Astrocyte (in vitro differentiated cells and primary cell): ENCODE measurements at regions not wholly inside any gene's neighbourhood (a gene's known extent, or its start where the extent isn't known, plus 50 kb on each side); places are given as distances from the start of the nearest gene placed in this dataset.

Experiments used
- DNase-seq: peaks from one replicate; pipeline ENCODE4 v3.0.0-alpha.2; 2010; ENCODE audit warnings: low read depth
- FAIRE-seq: peaks from 2 replicates; lab custom pipeline; 2011; peaks lifted over from hg19 to GRCh38; lab: Jason Lieb, UNC
- H2AFZ ChIP-seq: 2 replicates; pipeline ENCODE4 v1.6.0; 2012; ENCODE audit warnings: low read depth, low read length, inconsistent platforms
- H3K27ac ChIP-seq: 2 replicates; pipeline ENCODE4 v1.5.1; 2011; ENCODE audit warnings: low read depth, low read length, inconsistent platforms
- H3K27me3 ChIP-seq: 2 replicates; pipeline ENCODE4 v1.6.0; 2011; ENCODE audit warnings: low read length, inconsistent platforms; ENCODE audit not compliant: insufficient read depth
- H3K36me3 ChIP-seq: 2 replicates; pipeline ENCODE4 v1.5.1; 2011; ENCODE audit warnings: low read length, inconsistent platforms; ENCODE audit not compliant: insufficient read depth
- H3K4me1 ChIP-seq: 2 replicates; pipeline ENCODE4 v1.5.1; 2011; ENCODE audit warnings: low read length, inconsistent platforms; ENCODE audit not compliant: insufficient read depth
- H3K4me2 ChIP-seq: 2 replicates; pipeline ENCODE4 v1.6.0; 2012; ENCODE audit warnings: low read length, inconsistent platforms
- H3K4me3 ChIP-seq: 2 replicates; pipeline ENCODE4 v1.5.1; 2011; ENCODE audit warnings: low read depth, mild to moderate bottlenecking, low read length, inconsistent platforms; ENCODE audit not compliant: insufficient read depth
- H3K79me2 ChIP-seq: 2 replicates; pipeline ENCODE4 v1.6.0; 2012; ENCODE audit warnings: mild to moderate bottlenecking, low read length, inconsistent platforms; ENCODE audit not compliant: insufficient read depth
- H3K9ac ChIP-seq: 2 replicates; pipeline ENCODE4 v1.6.0; 2012; ENCODE audit warnings: mild to moderate bottlenecking, low read length, inconsistent platforms
- H3K9me3 ChIP-seq: 2 replicates; pipeline ENCODE4 v1.5.1; 2012; ENCODE audit warnings: low read depth, mild to moderate bottlenecking, low read length, inconsistent platforms; ENCODE audit not compliant: insufficient read depth
- H4K20me1 ChIP-seq: 2 replicates; pipeline ENCODE4 v1.6.0; 2012; ENCODE audit warnings: low read length, inconsistent platforms; ENCODE audit not compliant: insufficient read depth
- H3K27ac Mint-ChIP-seq: one replicate; pipeline ENCODE4 v1.8.0; 2021; ENCODE audit warnings: mild to moderate bottlenecking, mixed read lengths; ENCODE audit not compliant: unreplicated experiment
- H3K27me3 Mint-ChIP-seq: one replicate; pipeline ENCODE4 v1.8.0; 2021; ENCODE audit warnings: low read depth, mixed read lengths; ENCODE audit not compliant: unreplicated experiment
- H3K36me3 Mint-ChIP-seq: one replicate; pipeline ENCODE4 v1.8.0; 2021; ENCODE audit warnings: low read depth, mixed read lengths; ENCODE audit not compliant: unreplicated experiment
- H3K4me1 Mint-ChIP-seq: one replicate; pipeline ENCODE4 v1.8.0; 2021; ENCODE audit warnings: low read depth, mixed read lengths; ENCODE audit not compliant: unreplicated experiment
- H3K4me3 Mint-ChIP-seq: one replicate; pipeline ENCODE4 v1.8.0; 2021; ENCODE audit warnings: mild to moderate bottlenecking, moderate library complexity, mixed read lengths; ENCODE audit not compliant: unreplicated experiment
- H3K9me3 Mint-ChIP-seq: one replicate; pipeline ENCODE4 v1.8.0; 2021; ENCODE audit warnings: mild to moderate bottlenecking, mixed read lengths; ENCODE audit not compliant: unreplicated experiment
- EZH2 ChIP-seq: IDR thresholded peaks from 2 replicates; pipeline ENCODE4 v1.6.1; 2012; ENCODE audit warnings: mild to moderate bottlenecking, low read length, inconsistent platforms; ENCODE audit not compliant: insufficient read depth
- TF ChIP-seq, protein P1 (sequence below): IDR thresholded peaks from 2 replicates; pipeline ENCODE4 v1.5.1; 2011; ENCODE audit warnings: low read depth, mild to moderate bottlenecking, inconsistent platforms, low read length, moderate library complexity; ENCODE audit not compliant: insufficient read depth

DNA sequence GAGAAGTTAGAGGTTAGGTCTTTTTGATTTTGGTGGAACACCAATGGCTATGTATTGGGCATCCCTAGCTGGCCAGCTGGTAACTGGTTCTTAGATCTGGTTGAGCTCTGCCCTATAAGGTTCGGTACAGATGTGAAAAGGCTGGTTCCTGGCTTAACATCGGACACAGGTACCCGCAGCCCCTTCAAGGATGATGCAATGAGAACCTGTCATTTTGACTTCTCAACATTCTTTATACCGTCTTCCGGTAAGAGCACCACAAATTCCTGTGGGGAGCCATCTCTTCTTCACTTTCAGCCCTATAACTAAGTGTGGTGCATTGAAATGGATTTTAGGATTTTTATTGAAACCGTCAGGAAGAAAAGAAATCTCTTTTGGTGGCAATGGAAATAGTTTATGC, 222.8 kb downstream of the ADAMTS9 start:
- Mint-ChIP-seq H3K36me3 (no peaks in the 10 kb centered on the region), H3K9me3 (no peaks in the 10 kb centered on the region), H3K27ac (no peak overlapping the region), H3K4me3 (no peak overlapping the region), H3K27me3 (no peaks in the 10 kb centered on the region), H3K4me1 (peaks cover 36% of the 10 kb centered on the region)
- Histone ChIP-seq H4K20me1 (no peaks in the 10 kb centered on the region), H3K9ac (no peak overlapping the region), H3K4me3 (no peak overlapping the region), H3K4me1 (peaks cover 32% of the 10 kb centered on the region), H3K4me2 (no peak overlapping the region), H3K9me3 (no peaks in the 10 kb centered on the region), H3K27me3 (peaks cover 14% of the 10 kb centered on the region), H2AFZ (no peak overlapping the region), H3K36me3 (no peaks in the 10 kb centered on the region), H3K27ac (no peak overlapping the region), H3K79me2 (no peaks in the 10 kb centered on the region)
- TF ChIP-seq, protein P1, sequence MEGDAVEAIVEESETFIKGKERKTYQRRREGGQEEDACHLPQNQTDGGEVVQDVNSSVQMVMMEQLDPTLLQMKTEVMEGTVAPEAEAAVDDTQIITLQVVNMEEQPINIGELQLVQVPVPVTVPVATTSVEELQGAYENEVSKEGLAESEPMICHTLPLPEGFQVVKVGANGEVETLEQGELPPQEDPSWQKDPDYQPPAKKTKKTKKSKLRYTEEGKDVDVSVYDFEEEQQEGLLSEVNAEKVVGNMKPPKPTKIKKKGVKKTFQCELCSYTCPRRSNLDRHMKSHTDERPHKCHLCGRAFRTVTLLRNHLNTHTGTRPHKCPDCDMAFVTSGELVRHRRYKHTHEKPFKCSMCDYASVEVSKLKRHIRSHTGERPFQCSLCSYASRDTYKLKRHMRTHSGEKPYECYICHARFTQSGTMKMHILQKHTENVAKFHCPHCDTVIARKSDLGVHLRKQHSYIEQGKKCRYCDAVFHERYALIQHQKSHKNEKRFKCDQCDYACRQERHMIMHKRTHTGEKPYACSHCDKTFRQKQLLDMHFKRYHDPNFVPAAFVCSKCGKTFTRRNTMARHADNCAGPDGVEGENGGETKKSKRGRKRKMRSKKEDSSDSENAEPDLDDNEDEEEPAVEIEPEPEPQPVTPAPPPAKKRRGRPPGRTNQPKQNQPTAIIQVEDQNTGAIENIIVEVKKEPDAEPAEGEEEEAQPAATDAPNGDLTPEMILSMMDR, result no peak
- no peak for TF ChIP-seq EZH2
- FAIRE-seq, result no peak
- DNase-seq, result no peak

DNA sequence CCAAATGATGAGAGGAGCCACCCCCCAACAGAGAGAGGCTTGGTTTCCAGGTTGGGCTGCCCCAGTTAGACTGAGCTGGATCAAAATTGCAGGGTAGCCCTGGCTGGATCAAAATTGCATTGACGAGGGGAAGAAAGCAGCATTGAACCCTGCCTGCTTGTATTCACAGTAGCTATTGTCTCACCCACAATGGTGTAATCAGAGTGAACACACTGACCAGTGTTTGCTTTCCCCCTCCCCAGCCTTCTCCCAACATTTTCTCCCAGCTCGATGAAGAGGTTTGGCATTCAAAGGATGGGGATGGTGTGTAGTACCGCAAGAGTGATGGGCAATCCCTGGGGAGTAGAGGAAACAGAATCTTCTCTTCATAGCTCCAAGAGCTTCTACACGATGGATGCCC, 223.8 kb downstream of the ADAMTS9 start:
- FAIRE-seq (no peak), DNase-seq (no peak)
- no peaks in the 10 kb centered on the region for H4K20me1 ChIP-seq
- no peaks in the 10 kb centered on the region for H3K36me3 ChIP-seq
- Mint-ChIP-seq H3K9me3 (no peaks in the 10 kb centered on the region), H3K27ac (peak overlapping the region; percentile 99), H3K27me3 (no peaks in the 10 kb centered on the region), H3K4me1 (peaks cover 39% of the 10 kb centered on the region), H3K4me3 (no peak overlapping the region), H3K36me3 (no peaks in the 10 kb centered on the region)
- no peak overlapping the region for H3K4me3 ChIP-seq
- no peak overlapping the region for H3K27ac ChIP-seq
- H3K4me2 ChIP-seq, result no peak overlapping the region
- H3K9me3 ChIP-seq, result no peaks in the 10 kb centered on the region
- no peak for TF ChIP-seq EZH2
- TF ChIP-seq, protein P1, result no peak
- H3K4me1 ChIP-seq, result peaks cover 34% of the 10 kb centered on the region
- H3K79me2 ChIP-seq, result no peaks in the 10 kb centered on the region
- no peak overlapping the region for H2AFZ ChIP-seq
- no peak overlapping the region for H3K9ac ChIP-seq
- peaks cover 14% of the 10 kb centered on the region for H3K27me3 ChIP-seq

DNA sequence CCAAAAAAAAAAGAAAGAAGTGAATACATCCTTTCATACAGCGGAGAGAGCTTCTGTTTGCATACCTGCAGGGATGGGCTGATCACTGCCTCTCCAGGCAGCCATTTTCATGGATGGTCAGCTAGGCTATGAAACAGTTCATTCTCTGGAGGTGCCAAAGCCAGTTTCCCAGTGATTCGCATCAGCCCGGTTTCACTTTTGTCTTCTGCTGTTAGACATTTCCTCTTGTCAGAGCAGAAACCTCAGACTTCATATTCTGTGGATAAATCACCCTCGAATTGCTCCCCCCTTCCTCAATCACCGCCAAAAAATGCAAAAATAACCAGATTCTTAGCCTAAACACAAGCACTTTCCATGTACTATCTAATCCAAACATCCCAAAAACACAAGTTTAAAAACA, 225.6 kb downstream of the ADAMTS9 start:
- FAIRE-seq (peak; percentile 97), DNase-seq (peak; percentile 95)
- Histone ChIP-seq H3K9me3 (no peaks in the 10 kb centered on the region), H3K9ac (peak overlapping the region; percentile 77), H2AFZ (no peak overlapping the region), H3K4me3 (peak overlapping the region; percentile 43), H4K20me1 (no peaks in the 10 kb centered on the region), H3K4me2 (peak overlapping the region; percentile 82), H3K79me2 (no peaks in the 10 kb centered on the region), H3K27me3 (peaks cover 14% of the 10 kb centered on the region), H3K4me1 (peaks cover 43% of the 10 kb centered on the region), H3K36me3 (no peaks in the 10 kb centered on the region), H3K27ac (peak overlapping the region; percentile 81)
- TF ChIP-seq, protein P1, result no peak
- no peak for TF ChIP-seq EZH2
- Mint-ChIP-seq H3K4me3 (peak overlapping the region; percentile 79), H3K27me3 (no peaks in the 10 kb centered on the region), H3K4me1 (peaks cover 32% of the 10 kb centered on the region), H3K36me3 (peaks cover 1% of the 10 kb centered on the region), H3K9me3 (no peaks in the 10 kb centered on the region), H3K27ac (peak overlapping the region; percentile 99)
